HG02870 (cell line): ENCODE measurements at regions not wholly inside any gene's neighbourhood (a gene's known extent, or its start where the extent isn't known, plus 50 kb on each side); places are given as distances from the start of the nearest gene placed in this dataset.
"Not testable (repeated sequence)": the region's sequence is repeated elsewhere in the genome, so short reads cannot be mapped to it uniquely, and the experiment has no call there.

Experiments used
- ATAC-seq: cut with Tn5 transposase; IDR thresholded peaks from one replicate; pipeline ENCODE4 v1.9.1; 2021; ENCODE audit warnings: mild to moderate bottlenecking, moderate library complexity; ENCODE audit not compliant: unreplicated experiment

GRCh38 chr3:74978684-74979083 is 364.2 kb upstream of the CNTN3 start:
- ATAC-seq, result no peak

- ATAC-seq, result not testable (repeated sequence)
Observed at GRCh38 chr3:74985028-74985904, 370.8 kb upstream of the CNTN3 start.

- no peak for ATAC-seq
Observed at GRCh38 chr3:74988095-74988494, 373.6 kb upstream of the CNTN3 start.

- no peak for ATAC-seq
Observed at GRCh38 chr3:74992898-74993297, 378.4 kb upstream of the CNTN3 start.

GRCh38 chr3:75001330-75001729 is 386.9 kb upstream of the CNTN3 start:
- no peak for ATAC-seq

- ATAC-seq, result no peak
Observed at GRCh38 chr3:75012791-75013331, 398.4 kb upstream of the CNTN3 start.

GRCh38 chr3:75014008-75014407 is 399.5 kb upstream of the CNTN3 start:
- ATAC-seq, result no peak

GRCh38 chr3:75015280-75015679 is 400.8 kb upstream of the CNTN3 start:
- ATAC-seq, result no peak

- ATAC-seq, result no peak
Observed at GRCh38 chr3:75035146-75035545, 420.7 kb upstream of the CNTN3 start.

- no peak for ATAC-seq
Observed at GRCh38 chr3:75042941-75043340, 428.5 kb upstream of the CNTN3 start.

- ATAC-seq, result no peak
Observed at GRCh38 chr3:75048650-75049049, 434.2 kb upstream of the CNTN3 start.

- ATAC-seq, result no peak
Observed at GRCh38 chr3:75049533-75049932, 435.1 kb upstream of the CNTN3 start.

GRCh38 chr3:75059120-75059519 is 444.7 kb upstream of the CNTN3 start:
- no peak for ATAC-seq

- ATAC-seq, result no peak
Observed at GRCh38 chr3:75061806-75062205, 447.3 kb upstream of the CNTN3 start.

- ATAC-seq, result no peak
Observed at GRCh38 chr3:75075158-75075557, 460.7 kb upstream of the CNTN3 start.

- ATAC-seq, result no peak
Observed at GRCh38 chr3:75076481-75076880, 462.0 kb upstream of the CNTN3 start.

GRCh38 chr3:75078290-75078689 is 463.8 kb upstream of the CNTN3 start:
- ATAC-seq, result no peak

GRCh38 chr3:75082845-75083244 is 468.4 kb upstream of the CNTN3 start:
- ATAC-seq, result no peak

GRCh38 chr3:75089841-75090240 is 475.4 kb upstream of the CNTN3 start:
- ATAC-seq, result no peak

GRCh38 chr3:75101329-75102147 is 487.1 kb upstream of the CNTN3 start:
- no peak for ATAC-seq

- ATAC-seq, result no peak
Observed at GRCh38 chr3:75110741-75111140, 496.3 kb upstream of the CNTN3 start.

GRCh38 chr3:75115695-75116094 is 501.2 kb upstream of the CNTN3 start:
- ATAC-seq, result no peak
